ENCODE measurements at regions not wholly inside any gene's neighbourhood (a gene's known extent, or its start where the extent isn't known, plus 50 kb on each side); places are given as distances from the start of the nearest gene placed in this dataset.

- no peaks in the 10 kb centered on the region for H3K9me3 Mint-ChIP-seq
- H3K4me3 Mint-ChIP-seq, result no peak overlapping the region
- no peak for ATAC-seq
Observed at GRCh38 chr12:41972196-41972595, 172.5 kb downstream of the GXYLT1 start.

GRCh38 chr12:41970744-41971143 lies 173.9 kb downstream of the GXYLT1 start:
- Mint-ChIP-seq H3K27me3 (peaks cover 0 to 2% of the 10 kb centered on the region in 2 donors), H3K4me3 (no peak overlapping the region), H3K36me3 (no peaks in the 10 kb centered on the region), H3K4me1 (ENCODE audit: low read depth in 2 of 2) (no peaks in the 10 kb centered on the region), H3K27ac (no peak overlapping the region), H3K9me3 (no peaks in the 10 kb centered on the region)
- DNase-seq (ENCODE audit: low spot score), result no peak
- ATAC-seq, result no peak

More at GRCh38 chr12:41972196-41972595, 172.5 kb downstream of the GXYLT1 start:
- Mint-ChIP-seq H3K27me3 (peaks cover 0 to 4% of the 10 kb centered on the region in 2 donors), H3K36me3 (no peaks in the 10 kb centered on the region), H3K27ac (no peak overlapping the region), H3K4me1 (ENCODE audit: low read depth in 2 of 2) (no peaks in the 10 kb centered on the region)
- no peak for DNase-seq (ENCODE audit: low spot score)

GRCh38 chr12:41968599-41968998 lies 176.1 kb downstream of the GXYLT1 start:
- ATAC-seq, result no peak
- DNase-seq (ENCODE audit: low spot score), result no peak
- no peaks in the 10 kb centered on the region for H3K36me3 Mint-ChIP-seq
- H3K4me3 Mint-ChIP-seq, result no peak overlapping the region
- no peaks in the 10 kb centered on the region for H3K9me3 Mint-ChIP-seq
- H3K27ac Mint-ChIP-seq, result no peak overlapping the region
- peaks cover 8 to 9% of the 10 kb centered on the region in 2 donors for H3K27me3 Mint-ChIP-seq
- no peaks in the 10 kb centered on the region for H3K4me1 Mint-ChIP-seq (ENCODE audit: low read depth in 2 of 2)

DNA sequence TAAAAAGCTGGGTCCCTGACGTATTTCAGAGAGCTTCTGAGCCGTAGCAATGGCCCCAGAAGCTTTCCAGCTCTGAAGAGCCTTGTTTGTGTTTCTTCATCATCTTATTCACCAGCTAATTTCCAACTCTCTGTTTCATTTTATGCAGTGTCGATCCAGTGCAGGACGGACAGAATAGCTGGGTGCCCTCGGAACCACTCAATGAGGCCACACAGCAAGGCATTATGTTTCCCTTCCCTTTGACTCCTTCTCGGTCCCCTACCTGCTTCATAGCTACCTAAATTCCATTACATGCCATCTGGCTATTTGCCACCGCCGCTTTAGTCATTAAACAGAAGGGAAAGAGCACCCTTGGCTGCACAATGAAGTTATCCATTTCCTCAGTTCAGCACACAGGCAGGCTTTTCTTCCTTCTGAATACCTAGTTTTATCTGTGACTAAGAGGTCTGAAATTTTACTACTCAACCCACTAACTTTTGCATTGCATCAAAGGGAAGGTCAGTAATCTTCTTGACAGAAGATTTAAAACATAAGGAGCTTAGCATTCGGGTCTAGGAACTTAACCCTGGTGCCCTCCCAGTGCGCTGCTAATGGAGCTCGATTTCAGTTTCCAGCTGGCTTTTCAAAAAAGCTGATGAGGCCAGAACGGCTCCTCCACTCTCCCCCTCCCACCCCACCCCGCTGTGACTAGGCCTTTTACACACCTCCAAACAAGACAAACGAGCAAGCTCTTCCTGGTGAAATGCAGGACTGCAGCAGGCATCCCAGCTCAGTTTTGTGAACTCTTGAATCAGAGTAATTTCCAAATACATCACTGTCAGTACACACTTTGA lies 176.8 kb downstream of the GXYLT1 start:
- Mint-ChIP-seq H3K4me1 (ENCODE audit: low read depth in 2 of 2) (no peaks in the 10 kb centered on the region), H3K4me3 (no peak overlapping the region), H3K9me3 (no peaks in the 10 kb centered on the region), H3K27ac (no peak overlapping the region), H3K36me3 (no peaks in the 10 kb centered on the region), H3K27me3 (peaks cover 8 to 9% of the 10 kb centered on the region in 2 donors)
- no peak for DNase-seq (ENCODE audit: low spot score)
- no peak for ATAC-seq

- Mint-ChIP-seq H3K36me3 (no peaks in the 10 kb centered on the region), H3K4me1 (ENCODE audit: low read depth in 2 of 2) (no peaks in the 10 kb centered on the region), H3K4me3 (no peak overlapping the region), H3K27me3 (peaks cover 8 to 9% of the 10 kb centered on the region in 2 donors), H3K27ac (no peak overlapping the region), H3K9me3 (no peaks in the 10 kb centered on the region)
- ATAC-seq, result no peak
- no peak for DNase-seq (ENCODE audit: low spot score)
Observed at GRCh38 chr12:41966916-41967315, 177.8 kb downstream of the GXYLT1 start.

GRCh38 chr12:41966001-41966400 lies 178.7 kb downstream of the GXYLT1 start:
- Mint-ChIP-seq H3K4me3 (no peak overlapping the region), H3K27ac (no peak overlapping the region), H3K9me3 (no peaks in the 10 kb centered on the region), H3K27me3 (peaks cover 8 to 9% of the 10 kb centered on the region in 2 donors), H3K4me1 (ENCODE audit: low read depth in 2 of 2) (no peaks in the 10 kb centered on the region), H3K36me3 (no peaks in the 10 kb centered on the region)
- ATAC-seq (no peak), DNase-seq (ENCODE audit: low spot score) (no peak)

GRCh38 chr12:41963398-41963797 lies 181.3 kb downstream of the GXYLT1 start:
- peaks cover 8 to 9% of the 10 kb centered on the region in 2 donors for H3K27me3 Mint-ChIP-seq
- ATAC-seq (no peak), DNase-seq (ENCODE audit: low spot score) (no peak)
- H3K9me3 Mint-ChIP-seq, result no peaks in the 10 kb centered on the region
- no peaks in the 10 kb centered on the region for H3K36me3 Mint-ChIP-seq
- H3K4me3 Mint-ChIP-seq, result no peak overlapping the region
- H3K27ac Mint-ChIP-seq, result no peak overlapping the region
- H3K4me1 Mint-ChIP-seq (ENCODE audit: low read depth in 2 of 2), result no peaks in the 10 kb centered on the region

DNA sequence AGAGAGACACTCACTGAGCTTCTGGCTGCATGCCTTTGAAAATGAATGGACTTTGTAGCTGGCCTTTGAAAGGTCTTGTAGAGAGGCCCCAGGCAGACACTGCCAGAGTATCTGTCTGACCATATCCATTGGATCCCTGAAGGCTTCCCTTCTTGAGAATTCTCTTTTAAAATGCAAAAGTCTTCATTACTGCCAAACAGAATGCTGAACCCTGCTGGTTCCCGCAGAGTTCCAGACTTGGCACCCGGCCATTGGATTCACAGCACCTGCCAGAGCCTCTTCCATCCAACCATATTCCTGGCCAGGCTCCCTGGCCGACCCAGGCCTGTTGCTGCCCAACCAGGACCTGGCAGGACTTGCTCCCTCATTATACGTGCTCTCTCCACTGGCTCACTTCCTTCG lies 182.5 kb downstream of the GXYLT1 start:
- Mint-ChIP-seq H3K9me3 (no peaks in the 10 kb centered on the region), H3K4me3 (no peak overlapping the region), H3K27me3 (peaks cover 8 to 9% of the 10 kb centered on the region in 2 donors), H3K27ac (no peak overlapping the region), H3K4me1 (ENCODE audit: low read depth in 2 of 2) (no peaks in the 10 kb centered on the region), H3K36me3 (no peaks in the 10 kb centered on the region)
- DNase-seq (ENCODE audit: low spot score), result no peak
- ATAC-seq, result no peak

DNA sequence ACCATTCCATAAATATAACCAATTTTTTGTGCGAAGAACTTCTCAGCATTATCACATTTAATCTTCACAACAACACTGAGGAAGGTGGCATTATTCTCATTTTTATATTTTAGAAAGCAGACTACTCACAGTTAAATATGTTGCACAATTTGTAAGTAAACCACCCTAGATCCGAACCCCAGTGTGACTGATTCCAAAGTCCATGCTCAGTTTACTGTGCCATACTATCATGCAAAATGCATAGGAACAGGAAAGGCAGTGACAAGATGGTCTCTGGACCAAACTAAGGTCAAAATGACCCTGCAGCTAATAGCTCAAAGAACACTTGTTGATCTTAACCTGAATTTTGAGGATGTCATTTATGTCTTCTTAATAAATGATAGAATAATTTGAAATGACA lies 185.4 kb downstream of the GXYLT1 start:
- H3K27me3 Mint-ChIP-seq, result peaks cover under 1 to 2% of the 10 kb centered on the region in 2 donors
- no peaks in the 10 kb centered on the region for H3K36me3 Mint-ChIP-seq
- H3K9me3 Mint-ChIP-seq, result no peaks in the 10 kb centered on the region
- no peak overlapping the region for H3K27ac Mint-ChIP-seq
- H3K4me3 Mint-ChIP-seq, result no peak overlapping the region
- ATAC-seq, result no peak
- H3K4me1 Mint-ChIP-seq (ENCODE audit: low read depth in 2 of 2), result no peaks in the 10 kb centered on the region
- no peak for DNase-seq (ENCODE audit: low spot score)

DNA sequence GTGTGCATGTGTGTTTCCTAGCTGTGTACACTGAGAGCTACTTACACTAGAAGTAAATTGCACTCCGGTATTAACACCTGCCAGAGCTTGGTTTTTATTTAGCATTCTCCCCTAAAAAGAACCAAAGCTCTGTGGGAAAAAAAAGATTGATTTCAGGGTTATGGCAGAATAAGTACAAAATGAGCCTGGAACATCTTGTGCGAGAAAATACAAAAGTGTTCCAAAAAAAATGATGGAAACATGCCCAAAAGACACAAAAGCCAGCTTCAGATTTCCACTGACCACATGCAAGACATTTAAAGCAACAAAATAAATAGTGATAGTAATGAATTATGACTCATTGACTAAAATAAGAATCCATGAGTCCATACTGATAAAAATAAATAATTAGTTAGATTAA lies 188.3 kb downstream of the GXYLT1 start:
- DNase-seq (ENCODE audit: low spot score), result no peak
- H3K4me1 Mint-ChIP-seq (ENCODE audit: low read depth in 2 of 2), result no peaks in the 10 kb centered on the region
- no peaks in the 10 kb centered on the region for H3K9me3 Mint-ChIP-seq
- no peaks in the 10 kb centered on the region for H3K36me3 Mint-ChIP-seq
- no peak overlapping the region for H3K27ac Mint-ChIP-seq
- H3K27me3 Mint-ChIP-seq, result peaks cover 2 to 3% of the 10 kb centered on the region in 2 donors
- H3K4me3 Mint-ChIP-seq, result no peak overlapping the region
- no peak for ATAC-seq

GRCh38 chr12:41950455-41950854 lies 194.2 kb downstream of the GXYLT1 start:
- ATAC-seq, result no peak

GRCh38 chr12:41946106-41946505 lies 198.6 kb downstream of the GXYLT1 start:
- Mint-ChIP-seq H3K27ac (no peak overlapping the region), H3K4me3 (no peak overlapping the region), H3K36me3 (no peaks in the 10 kb centered on the region), H3K9me3 (peaks cover 7% of the 10 kb centered on the region), H3K27me3 (peaks cover 10 to 35% of the 10 kb centered on the region in 2 donors), H3K4me1 (ENCODE audit: low read depth in 2 of 2) (no peaks in the 10 kb centered on the region)
- DNase-seq (ENCODE audit: low spot score) (no peak), ATAC-seq (no peak)

More at GRCh38 chr12:41950455-41950854, 194.2 kb downstream of the GXYLT1 start:
- Mint-ChIP-seq H3K36me3 (no peaks in the 10 kb centered on the region), H3K27ac (no peak overlapping the region), H3K4me1 (ENCODE audit: low read depth in 2 of 2) (no peaks in the 10 kb centered on the region), H3K27me3 (peaks cover 10 to 29% of the 10 kb centered on the region in 2 donors), H3K4me3 (no peak overlapping the region), H3K9me3 (peaks cover 7% of the 10 kb centered on the region)
- no peak for DNase-seq (ENCODE audit: low spot score)

- no peak for DNase-seq (ENCODE audit: low spot score)
- Mint-ChIP-seq H3K4me1 (ENCODE audit: low read depth in 2 of 2) (no peaks in the 10 kb centered on the region), H3K36me3 (no peaks in the 10 kb centered on the region), H3K4me3 (no peak overlapping the region), H3K27ac (no peak overlapping the region), H3K9me3 (peaks cover 7% of the 10 kb centered on the region), H3K27me3 (peaks cover 8 to 25% of the 10 kb centered on the region in 2 donors)
- ATAC-seq, result no peak
Observed at GRCh38 chr12:41944216-41944615, 200.5 kb downstream of the GXYLT1 start.

- DNase-seq (ENCODE audit: low spot score) (no peak), ATAC-seq (no peak)
- Mint-ChIP-seq H3K4me3 (no peak overlapping the region), H3K27me3 (peaks cover 8 to 24% of the 10 kb centered on the region in 2 donors), H3K4me1 (ENCODE audit: low read depth in 2 of 2) (no peaks in the 10 kb centered on the region), H3K36me3 (no peaks in the 10 kb centered on the region), H3K27ac (no peak overlapping the region), H3K9me3 (peaks cover 7% of the 10 kb centered on the region)
Observed at GRCh38 chr12:41943671-41944070, 201.0 kb downstream of the GXYLT1 start.
